HG03159 (cell line): ENCODE measurements at regions not wholly inside any gene's neighbourhood (a gene's known extent, or its start where the extent isn't known, plus 50 kb on each side); places are given as distances from the start of the nearest gene placed in this dataset.

Source experiments
- ATAC-seq: cut with Tn5 transposase; IDR thresholded peaks from one replicate; pipeline ENCODE4 v1.9.1; 2021; ENCODE audit warnings: mild to moderate bottlenecking, moderate library complexity; ENCODE audit not compliant: unreplicated experiment

DNA sequence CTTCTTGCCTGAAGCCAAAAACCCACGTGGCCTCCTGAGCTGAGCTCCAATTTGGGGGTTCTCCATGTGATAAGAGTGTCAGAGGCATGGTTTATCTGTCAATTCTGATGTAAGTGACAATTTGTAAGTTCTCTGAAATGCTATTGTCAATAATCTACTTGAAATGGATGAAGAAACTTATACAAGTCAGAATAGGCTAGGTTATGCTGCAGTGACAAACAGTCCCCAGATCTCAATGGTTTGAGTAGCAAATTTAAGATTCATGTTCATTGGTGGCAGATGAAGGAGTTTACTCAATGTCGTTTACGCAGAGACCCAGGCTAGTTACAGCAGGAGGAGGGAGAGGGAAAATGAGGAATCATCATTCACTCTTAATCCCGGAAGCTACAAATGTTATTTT lies 352.4 kb downstream of the KIF16B start:
- ATAC-seq, result no peak

DNA sequence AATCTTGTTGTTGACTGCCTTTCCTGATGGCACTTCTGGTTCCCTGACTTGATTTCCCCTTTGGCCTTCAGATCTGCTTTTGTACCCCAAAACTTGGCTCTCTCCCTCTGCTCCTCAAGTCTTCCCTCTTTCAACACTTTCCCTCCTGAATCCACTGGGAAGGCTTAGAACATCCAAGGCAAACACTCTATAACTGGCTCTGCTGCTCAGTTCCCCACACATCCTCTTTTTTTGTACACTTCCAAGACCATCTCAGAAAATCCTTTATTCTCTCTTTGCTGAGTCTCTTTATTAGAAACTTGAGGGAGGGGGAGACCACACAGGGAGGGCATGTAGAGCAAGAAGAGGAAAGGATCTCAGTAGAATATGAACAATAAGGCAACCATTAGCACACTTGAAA lies 354.1 kb downstream of the KIF16B start:
- no peak for ATAC-seq

DNA sequence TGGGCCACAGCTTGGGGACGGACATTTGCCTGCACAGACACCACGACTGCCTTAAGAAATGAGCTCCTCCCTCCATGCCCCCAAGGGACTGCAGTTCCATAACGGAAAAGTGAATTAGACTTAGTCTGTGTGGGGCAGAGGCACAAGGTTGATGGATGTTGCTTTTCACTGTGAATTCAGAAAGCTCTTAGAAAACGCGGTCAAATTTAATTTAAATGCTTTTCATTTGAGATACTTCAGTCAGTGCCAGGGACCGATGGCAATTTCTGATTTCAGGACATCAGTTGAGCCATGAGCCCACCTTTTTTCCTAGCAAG lies 356.4 kb downstream of the KIF16B start:
- ATAC-seq, result no peak

DNA sequence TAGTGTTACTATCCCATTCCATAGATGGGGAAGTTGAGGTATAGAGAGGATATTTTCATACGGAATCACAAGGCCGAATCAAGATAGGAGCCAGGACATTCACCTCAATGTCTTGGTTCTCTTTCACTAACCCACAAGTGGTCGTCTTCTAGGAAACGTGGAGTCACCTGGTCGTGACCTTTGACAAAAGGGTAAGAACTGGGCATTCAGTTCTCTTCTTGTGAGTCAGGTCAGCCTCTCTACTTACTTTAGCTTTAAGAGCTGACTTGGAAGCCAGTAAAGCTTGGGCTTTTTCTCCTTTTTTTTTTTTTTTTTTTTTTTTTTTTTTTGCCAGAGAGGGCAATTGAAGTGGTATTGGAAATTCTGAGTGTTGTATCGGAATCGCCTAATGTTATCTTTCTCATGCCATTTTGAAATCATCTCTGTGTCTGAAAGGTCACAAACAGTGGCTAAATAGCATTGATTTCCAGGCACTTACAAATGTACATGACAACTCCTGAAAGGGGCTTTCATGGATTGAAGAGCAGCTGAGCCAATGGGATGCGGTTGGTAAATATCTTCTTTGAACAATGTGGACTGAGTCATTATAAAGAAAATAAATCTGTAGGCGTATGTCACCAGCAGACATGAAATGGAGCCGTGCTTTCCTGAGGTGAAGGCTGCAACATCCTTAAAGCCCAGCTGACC lies 356.9 kb downstream of the KIF16B start:
- ATAC-seq, result no peak

DNA sequence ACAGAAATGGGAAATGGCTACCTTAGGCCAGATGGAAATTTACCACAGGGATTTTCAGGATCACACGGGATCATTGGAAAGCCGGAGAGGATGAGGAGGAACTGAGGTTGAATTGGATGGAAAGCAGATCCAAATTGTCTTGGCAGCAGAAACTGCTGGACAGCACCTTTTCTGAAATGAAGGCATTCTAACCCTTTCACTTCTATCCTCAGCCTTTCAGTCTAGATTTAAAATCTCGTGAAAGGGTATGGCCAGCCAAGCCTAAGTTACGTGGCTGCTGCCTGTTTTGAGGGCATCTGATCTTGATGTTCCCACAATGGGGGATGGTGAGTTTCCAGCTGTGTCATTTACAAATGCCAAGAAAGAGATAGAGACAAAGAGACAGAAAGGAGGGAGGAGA lies 358.2 kb downstream of the KIF16B start:
- ATAC-seq, result no peak

DNA sequence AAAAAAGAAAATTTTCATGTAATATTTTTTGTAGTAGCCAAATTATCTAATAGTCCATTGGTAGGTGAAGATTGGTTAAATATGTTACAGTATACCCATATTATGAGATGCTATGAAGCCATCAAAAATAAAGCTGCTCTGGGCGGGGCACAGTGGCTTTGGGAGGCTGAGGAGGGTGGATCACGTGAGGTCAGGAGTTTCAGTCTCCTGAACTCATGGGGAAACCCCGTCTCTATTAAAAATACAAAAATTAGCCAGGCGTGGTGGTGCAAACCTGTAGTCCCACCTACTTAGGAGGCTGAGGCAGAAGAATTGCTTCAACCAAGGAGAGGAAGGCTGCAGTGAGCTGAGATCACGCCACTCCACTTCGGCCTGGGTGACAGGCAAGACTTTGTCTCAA lies 360.5 kb downstream of the KIF16B start:
- no peak for ATAC-seq

DNA sequence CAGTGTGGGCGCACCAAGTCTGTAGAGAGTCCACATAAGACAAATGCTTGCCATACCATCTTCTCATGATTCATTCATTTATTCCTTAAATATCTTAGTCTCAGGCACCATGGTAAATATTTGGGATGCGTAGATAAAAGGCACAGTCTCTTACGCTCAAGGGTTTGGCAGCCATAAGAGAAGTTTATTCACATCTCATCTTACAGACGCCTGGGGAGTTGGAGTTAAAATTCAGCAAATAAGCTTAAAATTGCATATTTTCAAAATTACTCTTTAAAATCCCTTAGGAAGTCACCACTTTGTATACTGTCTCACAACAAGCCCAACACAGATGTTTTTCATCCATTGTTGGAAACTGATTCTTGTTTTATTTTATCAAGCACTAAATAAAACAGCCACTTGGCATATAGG lies 363.3 kb downstream of the KIF16B start:
- ATAC-seq, result no peak

DNA sequence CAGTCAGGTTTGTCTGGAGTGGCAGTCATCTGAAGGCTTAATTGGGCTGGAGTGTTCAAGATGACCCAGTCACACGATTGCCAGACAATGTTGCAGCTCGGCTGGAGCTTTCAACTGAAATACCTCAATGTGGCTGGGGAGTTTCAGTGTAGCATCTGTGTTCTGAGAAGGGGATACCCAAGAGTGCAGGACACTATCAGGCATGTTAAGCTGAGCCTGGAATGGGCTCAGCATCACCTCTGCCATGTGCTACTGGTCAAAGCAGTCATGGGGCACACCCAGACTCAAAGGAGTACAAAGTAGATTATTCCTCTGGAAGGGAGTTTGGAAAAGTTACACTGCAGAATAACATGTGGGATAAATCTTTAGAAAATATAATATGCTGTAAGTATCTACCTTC lies 363.9 kb downstream of the KIF16B start:
- ATAC-seq, result no peak

DNA sequence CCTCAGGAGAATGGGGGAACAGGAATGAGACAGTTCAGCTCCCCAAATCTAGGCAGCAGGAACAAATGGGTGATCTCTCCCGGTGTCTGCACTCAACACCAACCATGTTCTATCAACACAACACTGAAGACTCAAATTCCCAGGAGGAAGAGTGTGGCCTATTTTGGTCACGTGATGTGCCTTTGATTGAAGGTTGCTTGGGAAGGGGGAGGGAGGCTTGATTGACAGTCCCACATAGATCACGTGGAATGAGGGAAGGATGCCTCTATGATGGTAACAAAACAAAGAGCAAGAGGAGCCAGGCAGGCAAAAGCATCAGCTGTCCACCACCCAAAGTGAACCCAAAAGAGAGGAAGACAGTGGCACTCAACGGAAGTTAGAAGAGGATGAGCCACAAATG lies 364.8 kb downstream of the KIF16B start:
- ATAC-seq, result no peak

DNA sequence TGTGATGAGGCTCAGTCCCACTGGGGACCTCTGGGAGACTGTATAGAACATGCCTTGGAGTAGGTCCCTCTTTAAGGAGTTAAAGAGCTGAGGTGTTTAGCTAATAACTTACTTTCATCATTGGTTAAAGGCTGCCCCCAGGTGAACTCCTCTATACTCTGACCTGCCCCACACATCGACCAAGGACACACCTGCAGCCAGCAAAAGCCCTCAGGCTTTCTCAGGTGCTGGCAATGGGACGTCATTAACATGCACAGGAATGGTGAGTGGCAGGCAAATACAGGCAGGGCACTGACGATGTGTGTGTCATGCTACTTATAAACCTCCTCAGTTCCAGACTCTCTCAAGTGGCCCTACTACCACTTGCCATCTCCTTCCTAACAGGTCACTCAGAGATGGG lies 366.4 kb downstream of the KIF16B start:
- no peak for ATAC-seq

DNA sequence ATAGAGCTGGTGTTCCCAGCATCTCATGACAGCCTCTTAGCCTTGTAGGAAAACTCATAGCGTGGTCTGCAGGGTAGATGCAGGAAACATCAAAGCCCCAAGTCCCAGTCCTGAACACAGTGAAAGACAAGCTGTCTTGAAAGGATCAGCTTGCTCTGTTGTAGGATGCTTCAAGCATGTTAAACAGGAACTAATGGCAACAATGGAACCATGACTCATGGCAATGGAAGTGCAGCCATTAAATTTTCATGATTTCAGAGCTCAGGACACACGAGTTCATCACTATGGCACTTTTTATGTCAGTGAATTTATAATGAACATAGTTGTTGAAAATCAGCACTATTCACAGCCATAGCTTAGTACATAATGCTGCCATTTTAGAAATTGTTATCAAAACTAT lies 367.7 kb downstream of the KIF16B start:
- no peak for ATAC-seq

DNA sequence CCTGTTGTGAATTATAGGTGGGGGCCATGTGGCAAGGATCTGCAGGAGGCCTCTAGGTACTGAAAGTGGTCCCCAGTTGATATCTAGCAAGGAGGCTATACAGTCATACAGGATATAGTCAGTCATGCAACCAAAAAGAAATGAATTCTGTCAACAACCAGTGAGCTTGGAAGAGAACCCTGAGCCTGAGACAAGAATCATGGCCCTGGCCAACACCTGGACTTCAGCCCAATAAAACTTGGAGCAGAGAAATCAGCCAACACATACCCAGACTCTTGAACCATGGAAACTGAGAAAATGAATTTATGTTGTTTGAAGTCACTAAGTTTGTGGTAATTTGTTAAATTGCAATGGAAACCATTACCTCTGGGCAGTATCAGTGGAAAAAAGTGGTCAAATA lies 370.2 kb downstream of the KIF16B start:
- no peak for ATAC-seq

DNA sequence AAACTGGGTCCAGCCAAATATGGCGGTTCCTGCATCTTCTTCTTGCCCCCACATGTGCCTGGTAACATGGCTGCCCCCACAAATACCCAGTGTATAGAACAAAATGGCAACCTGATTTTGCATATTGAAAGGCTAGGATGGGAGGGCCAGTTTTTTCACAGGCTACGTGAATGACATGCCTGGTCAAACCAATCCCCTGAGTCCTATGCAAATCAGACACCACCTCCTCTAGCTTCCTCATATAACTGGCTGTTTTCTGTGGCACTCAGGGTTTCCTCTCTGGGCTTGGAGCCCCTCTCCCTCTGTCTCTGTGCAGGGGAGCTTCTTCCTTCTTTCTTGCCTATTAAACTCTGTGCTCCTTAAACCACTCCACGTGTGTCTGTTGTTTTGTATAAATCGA lies 372.1 kb downstream of the KIF16B start:
- no peak for ATAC-seq

DNA sequence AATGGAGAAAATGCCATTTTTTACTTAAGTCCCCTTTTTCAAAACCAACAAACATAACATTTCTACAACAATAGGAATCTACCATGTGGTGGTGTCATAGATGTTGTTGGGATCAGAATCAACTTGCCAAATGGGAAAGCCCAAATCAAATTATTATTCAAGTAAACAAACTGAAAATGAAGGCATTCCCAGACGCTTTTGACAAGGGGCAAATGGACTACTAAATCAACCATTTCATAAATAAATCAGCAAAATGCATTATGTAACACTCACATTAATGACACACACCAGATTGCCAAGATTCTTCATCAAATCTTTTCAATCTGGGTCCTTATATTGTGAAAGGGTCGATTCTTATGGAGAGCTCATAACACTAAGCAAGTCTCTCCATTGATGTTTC lies 375.6 kb downstream of the KIF16B start:
- no peak for ATAC-seq

DNA sequence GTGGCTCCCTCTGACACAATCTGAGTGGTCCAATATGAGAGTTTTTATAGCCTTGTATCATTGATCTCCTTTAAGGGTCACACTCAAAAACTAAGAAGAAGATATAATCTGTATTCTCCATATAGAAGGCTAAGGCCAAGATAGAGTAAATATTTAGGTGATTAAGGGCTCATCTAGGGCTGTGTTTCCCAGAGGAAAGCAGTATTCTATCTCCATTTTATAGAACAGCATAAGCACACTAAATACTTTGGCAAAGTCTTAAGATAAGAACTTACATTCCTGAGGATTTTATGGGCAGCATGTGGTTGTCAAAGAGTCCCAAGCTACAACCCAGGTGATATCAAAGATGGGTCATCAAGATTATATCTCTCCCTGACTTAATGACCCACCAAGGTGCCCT lies 377.6 kb downstream of the KIF16B start:
- no peak for ATAC-seq

DNA sequence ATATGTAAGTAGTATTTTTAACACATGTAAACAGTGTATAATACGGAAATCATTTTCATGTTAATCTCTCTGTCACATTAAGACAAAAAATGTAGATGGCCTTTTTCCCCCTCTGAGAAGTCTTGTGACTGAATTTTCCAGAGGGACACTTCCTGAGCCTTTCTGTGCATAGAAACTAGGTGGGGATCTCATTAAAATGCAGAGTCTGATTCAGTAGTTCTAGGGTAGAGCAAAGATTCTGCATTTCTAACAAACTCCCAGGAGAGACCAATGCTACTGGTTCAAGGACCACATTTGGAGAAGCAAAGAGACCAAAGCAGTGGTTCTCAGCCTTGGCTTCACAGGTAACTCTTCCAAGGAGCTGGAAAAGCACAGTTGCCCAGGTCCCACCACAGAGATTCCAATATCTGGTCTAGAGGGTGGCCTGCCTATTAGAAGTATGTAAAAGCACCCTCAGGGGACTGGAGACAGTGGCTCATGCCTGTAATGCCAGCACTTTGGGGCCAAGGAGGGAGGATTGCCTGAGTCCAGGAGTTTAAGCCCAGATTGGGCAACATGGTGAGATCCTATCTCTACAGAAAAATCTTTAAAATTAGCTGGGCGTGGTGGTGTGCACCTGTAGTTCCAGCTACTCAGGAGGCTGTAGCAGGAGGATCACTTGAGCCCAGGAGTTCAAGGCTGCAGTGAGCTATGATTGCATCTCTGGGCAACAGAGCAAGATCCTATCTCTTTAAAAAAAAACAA lies 378.5 kb downstream of the KIF16B start:
- no peak for ATAC-seq

DNA sequence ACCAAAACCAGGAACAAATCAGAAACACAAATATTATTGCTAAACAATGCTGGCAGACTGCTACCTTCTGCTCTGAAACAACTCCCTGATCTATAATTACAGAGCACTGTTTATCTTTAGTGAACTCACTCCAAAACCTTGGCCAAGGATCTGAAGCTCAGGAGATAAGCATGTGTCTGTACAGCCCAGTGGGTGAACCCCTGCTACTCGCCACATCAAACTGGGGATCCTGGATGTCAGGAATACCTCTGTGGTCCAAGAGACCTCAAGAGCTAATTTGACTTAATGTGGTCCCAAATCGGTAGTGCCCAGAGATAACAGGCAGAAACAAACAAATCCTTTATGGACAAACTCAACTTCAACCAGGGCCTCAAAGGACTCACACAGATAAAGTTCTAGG lies 381.8 kb downstream of the KIF16B start:
- ATAC-seq, result no peak

DNA sequence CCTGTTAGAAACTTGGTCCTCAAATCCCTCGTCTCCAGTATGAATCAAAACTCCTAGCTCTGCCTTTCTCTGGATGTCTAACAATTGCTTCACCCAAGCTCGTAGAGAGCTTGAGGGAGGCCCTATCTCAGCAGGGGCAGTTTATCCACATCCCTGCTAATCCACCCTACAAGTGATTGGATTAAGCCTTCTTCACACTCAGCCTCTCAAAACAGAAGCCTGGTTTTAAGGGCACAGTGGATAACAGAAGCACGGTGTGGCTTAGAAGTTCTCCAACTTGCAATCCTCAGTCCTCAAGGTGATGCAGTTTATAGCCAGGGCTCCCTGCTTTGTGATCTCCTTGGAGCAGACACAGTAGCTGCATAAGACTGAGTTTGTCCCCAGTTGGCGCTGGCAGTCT lies 383.9 kb downstream of the KIF16B start:
- ATAC-seq, result no peak

DNA sequence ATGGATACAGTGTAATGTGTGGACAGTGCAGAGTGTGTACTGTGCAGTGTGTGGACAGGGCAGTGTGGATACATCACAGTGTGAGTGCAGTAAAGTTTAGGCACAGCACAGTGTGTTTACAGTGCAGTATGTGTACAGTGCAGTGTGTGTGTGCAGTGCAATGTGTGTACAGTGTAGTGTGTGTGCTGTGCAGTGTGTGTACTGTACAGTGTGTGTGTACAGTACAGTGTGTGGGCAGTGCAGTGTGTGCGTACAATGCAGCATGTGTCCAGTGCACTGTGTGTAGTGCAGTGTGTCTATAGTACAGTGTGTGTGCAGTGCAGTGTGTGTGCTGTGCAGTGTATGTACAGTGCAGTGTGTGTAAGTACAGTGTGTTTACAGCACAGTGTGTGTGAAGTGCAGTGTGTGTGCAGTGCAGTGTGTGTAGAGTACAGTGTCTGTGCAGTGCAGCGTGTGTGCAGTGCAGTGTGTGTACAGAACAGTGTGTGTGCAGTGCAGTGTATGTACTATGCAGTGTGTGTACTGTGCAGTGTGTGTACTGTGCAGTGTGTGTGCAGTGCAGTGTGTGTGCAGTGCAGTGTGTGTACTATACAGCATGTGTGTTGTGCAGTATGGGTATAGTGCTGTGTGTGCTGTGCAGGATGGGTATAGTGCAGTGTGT lies 385.2 kb downstream of the KIF16B start:
- ATAC-seq, result no peak

DNA sequence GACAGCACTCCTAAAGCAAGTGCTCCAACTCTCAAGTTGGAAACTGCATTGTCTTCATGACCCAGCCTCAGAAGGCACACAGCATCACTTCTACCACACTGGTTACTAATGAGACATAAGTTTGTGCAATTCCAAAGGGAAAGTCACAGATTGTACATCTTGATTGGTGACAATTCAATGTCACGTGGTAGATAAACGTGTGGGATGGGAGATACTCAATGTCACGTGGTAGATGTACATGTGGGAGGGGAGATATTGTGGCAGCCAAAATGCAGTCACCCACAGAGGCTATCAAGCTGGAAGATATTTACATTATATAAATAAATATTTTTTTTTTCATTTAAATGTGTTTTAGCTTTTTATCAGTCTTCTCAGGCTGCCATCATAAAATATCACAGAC lies 393.3 kb downstream of the KIF16B start:
- no peak for ATAC-seq

DNA sequence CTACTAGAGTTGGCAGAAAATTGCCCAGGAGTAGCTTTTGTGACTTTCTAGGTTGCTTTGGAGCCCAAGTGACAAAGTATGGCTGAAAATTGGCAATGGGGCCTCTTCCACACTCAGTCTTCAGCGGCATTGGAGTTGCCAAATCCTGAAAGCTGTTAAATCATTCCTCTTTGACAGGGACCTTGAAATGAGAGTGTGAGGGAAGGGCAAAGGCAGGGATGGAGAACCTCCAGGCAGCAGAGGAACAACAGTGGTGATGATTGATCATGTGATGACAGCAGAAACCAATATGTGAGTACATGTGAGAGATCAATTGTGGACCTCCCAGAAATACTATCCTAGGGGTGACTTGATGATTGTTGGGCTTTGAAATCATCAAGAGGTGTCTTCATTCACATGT lies 393.9 kb downstream of the KIF16B start:
- no peak for ATAC-seq

DNA sequence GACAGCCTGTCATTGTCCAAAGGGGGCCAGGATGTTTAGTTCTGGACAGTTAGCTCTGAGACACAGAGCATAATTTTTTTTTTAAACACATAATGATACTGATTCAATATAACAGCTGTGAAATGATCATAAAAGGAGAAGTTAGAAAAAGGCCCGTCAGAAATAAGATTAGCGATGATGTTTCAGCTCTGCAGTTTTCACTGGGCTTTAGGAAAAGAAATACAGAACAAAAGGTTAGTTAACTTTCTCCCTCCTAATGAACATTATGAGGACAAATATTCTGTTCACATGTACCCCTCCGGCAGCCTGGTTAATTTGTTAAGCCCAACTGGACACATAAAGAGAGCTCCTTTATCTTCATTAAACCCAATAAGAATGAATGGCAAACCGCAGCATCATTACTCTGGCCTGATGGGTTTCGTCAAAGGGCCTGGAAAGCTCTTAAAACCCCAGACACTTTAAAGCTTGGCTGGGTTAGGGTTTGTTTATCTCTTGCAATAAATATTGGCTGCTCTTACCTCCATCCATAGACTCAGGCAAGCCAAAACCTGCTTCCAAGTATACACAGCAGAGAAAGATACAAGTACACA lies 394.6 kb downstream of the KIF16B start:
- ATAC-seq, result no peak
